Left lung (tissue), 4 donors: ENCODE measurements at regions not wholly inside any gene's neighbourhood (a gene's known extent, or its start where the extent isn't known, plus 50 kb on each side); places are given as distances from the start of the nearest gene placed in this dataset.
"Not testable (repeated sequence)": the region's sequence is repeated elsewhere in the genome, so short reads cannot be mapped to it uniquely, and the experiment has no call there.

Experiments
- ATAC-seq: fragments of 200-7000 bp; cut with Tn5 transposase; one replicate; pipeline ENCODE4 v1.9.1; 2020; ENCODE audit warnings: moderate library complexity
- DNase-seq, 4 donors: peaks; one replicate each; pipeline ENCODE4 v3.0.0-alpha.2; 2013 to 2020
- H3K27ac ChIP-seq, 2 donors: fragments of 200-600 bp; sonication (generic) in 1 of 2; one replicate each; pipeline versions ENCODE4 v1.5.0 to v1.8.0; 2020 to 2021
- H3K27me3 ChIP-seq, 2 donors: fragments of 200-600 bp; sonication (generic) in 1 of 2; one replicate each; pipeline versions ENCODE4 v1.5.0 to v1.8.0; 2020 to 2021
- H3K36me3 ChIP-seq, 2 donors: fragments of 200-600 bp; sonication (generic) in 1 of 2; one replicate each; pipeline versions ENCODE4 v1.5.0 to v1.8.0; 2020 to 2021
- H3K4me1 ChIP-seq, 2 donors: fragments of 200-600 bp; one replicate each; pipeline ENCODE4 v1.8.0; 2021
- H3K4me3 ChIP-seq, 2 donors: fragments of 200-600 bp; sonication (generic) in 1 of 2; one replicate each; pipeline versions ENCODE4 v1.5.0 to v1.8.0; 2020 to 2021; ENCODE audit warnings: mild to moderate bottlenecking in 1 of 2
- H3K9me3 ChIP-seq, 2 donors: fragments of 200-600 bp; sonication (generic) in 1 of 2; one replicate each; pipeline versions ENCODE4 v1.5.0 to v1.8.0; 2020 to 2021
- intact Hi-C, 2 donors: fragments of 100-400 bp; cut with DNase I; formaldehyde crosslinking; loops; one replicate each; pipeline versions ENCODE4 v1.11.2 to v1.14.2; 2022
- TF ChIP-seq, protein P1 (sequence below), 2 donors: fragments of 200-600 bp; sonication (generic) in 1 of 2; IDR thresholded peaks; one replicate each; pipeline versions ENCODE4 v1.5.0 to v1.8.0; 2021; ENCODE audit warnings: antibody characterized with exemption in 2 of 2
- donor health status: DM: no; HTN: yes; CAD: no.
- donor health status: DM: no; HTN: no; CAD: no.

DNA sequence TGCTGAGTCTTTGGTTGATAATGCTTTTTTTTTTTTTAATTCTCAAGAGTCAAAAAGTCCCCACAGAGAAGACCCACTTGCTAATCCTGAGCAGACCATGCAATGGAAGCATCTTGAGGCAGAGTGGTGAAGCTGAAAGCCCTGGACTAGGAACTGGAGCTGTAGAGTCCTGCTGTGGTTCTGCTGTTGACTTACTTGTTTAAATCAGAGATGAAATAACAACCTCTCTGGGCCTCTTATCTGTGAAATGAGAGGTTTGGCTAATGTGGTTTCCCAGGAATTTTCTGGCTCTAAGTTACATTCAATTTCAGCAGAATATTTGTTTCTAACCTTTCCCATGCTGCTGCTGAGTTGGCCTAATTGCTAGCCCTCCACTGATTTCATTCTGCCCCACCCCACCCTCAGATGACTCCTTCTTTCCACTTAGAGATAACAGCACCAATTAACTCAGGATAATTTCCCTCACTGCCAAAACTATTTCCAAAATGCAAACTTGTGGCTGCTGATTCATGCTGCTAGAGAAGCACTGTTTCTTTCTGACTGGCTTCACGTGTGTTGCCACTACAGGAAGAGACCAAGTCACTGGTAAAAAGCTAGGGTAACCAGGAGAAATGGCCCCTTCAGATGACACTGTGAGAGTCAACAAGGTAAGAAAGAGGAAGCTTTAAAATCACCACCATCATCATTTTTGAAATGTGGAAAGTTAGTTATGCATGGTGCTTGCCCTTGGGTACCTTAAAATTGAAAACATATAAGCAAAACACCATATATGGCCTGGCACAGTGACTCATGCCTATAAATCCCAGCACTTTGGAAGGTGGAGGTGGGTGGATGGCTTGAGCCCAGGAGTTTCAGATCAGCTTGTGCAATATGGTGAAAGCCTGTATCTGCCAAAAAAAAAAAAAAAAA lies 326.4 kb downstream of the DCHS2 start:
- Histone ChIP-seq H3K36me3 (no peaks in the 10 kb centered on the region), H3K4me1 (peaks cover 0 to 3% of the 10 kb centered on the region in 2 donors), H3K27ac (peak overlapping the region; percentile 31 to 56), H3K4me3 (no peak overlapping the region), H3K9me3 (no peaks in the 10 kb centered on the region), H3K27me3 (no peaks in the 10 kb centered on the region)
- intact Hi-C loops = no loop called here
- DNase-seq (peak in 1 of 4 donors; percentile 61), ATAC-seq (peak; percentile 93)
- TF ChIP-seq, protein P1, sequence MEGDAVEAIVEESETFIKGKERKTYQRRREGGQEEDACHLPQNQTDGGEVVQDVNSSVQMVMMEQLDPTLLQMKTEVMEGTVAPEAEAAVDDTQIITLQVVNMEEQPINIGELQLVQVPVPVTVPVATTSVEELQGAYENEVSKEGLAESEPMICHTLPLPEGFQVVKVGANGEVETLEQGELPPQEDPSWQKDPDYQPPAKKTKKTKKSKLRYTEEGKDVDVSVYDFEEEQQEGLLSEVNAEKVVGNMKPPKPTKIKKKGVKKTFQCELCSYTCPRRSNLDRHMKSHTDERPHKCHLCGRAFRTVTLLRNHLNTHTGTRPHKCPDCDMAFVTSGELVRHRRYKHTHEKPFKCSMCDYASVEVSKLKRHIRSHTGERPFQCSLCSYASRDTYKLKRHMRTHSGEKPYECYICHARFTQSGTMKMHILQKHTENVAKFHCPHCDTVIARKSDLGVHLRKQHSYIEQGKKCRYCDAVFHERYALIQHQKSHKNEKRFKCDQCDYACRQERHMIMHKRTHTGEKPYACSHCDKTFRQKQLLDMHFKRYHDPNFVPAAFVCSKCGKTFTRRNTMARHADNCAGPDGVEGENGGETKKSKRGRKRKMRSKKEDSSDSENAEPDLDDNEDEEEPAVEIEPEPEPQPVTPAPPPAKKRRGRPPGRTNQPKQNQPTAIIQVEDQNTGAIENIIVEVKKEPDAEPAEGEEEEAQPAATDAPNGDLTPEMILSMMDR (IDR thresholded peaks at IDR 0.05) = no peak

DNA sequence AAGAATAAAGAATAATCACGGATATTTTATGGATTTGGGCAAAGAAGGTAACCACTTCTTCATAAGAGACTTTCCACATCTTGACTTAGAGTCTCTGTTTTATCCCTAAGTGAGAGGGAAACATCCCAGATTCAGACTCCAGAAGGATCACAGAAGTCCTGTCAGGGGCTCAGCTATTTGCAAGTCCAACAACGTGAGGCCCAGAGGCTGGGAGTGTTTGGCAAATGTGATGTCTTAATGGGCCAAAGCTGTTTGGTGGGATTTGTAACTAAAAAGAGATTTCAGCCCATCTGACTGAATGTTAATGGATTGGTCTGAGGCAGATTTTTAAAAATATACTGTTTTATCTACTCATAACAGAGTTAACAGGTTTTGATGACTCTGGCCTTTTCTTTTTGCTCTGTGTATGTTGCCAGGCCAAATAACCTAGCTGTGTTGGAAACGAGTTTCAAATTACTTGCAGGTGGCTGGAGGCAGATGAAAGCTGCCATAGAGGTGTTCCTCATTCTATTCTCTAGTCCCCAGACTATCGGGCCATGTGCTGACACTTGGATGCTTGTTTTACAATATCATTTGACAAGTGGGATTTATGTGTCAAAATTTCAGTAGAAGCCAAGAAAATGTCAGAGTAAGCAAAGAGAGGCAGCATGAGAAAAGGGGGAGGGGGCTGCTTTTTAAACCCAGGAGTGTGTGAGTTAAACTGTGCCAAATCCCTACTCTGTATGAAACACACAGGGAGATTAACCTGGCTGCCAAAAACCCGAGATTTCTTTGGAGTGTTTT lies 330.9 kb downstream of the DCHS2 start:
- TF ChIP-seq, protein P1 (IDR thresholded peaks at IDR 0.05) = no peak
- no peaks in the 10 kb centered on the region for H3K27me3 ChIP-seq
- H3K4me3 ChIP-seq = no peak overlapping the region
- peaks cover 0 to 3% of the 10 kb centered on the region in 2 donors for H3K4me1 ChIP-seq
- no peaks in the 10 kb centered on the region for H3K9me3 ChIP-seq
- H3K36me3 ChIP-seq = no peaks in the 10 kb centered on the region
- no peak overlapping the region for H3K27ac ChIP-seq
- intact Hi-C loops = no loop called here
- ATAC-seq (no peak), DNase-seq (no peak)

DNA sequence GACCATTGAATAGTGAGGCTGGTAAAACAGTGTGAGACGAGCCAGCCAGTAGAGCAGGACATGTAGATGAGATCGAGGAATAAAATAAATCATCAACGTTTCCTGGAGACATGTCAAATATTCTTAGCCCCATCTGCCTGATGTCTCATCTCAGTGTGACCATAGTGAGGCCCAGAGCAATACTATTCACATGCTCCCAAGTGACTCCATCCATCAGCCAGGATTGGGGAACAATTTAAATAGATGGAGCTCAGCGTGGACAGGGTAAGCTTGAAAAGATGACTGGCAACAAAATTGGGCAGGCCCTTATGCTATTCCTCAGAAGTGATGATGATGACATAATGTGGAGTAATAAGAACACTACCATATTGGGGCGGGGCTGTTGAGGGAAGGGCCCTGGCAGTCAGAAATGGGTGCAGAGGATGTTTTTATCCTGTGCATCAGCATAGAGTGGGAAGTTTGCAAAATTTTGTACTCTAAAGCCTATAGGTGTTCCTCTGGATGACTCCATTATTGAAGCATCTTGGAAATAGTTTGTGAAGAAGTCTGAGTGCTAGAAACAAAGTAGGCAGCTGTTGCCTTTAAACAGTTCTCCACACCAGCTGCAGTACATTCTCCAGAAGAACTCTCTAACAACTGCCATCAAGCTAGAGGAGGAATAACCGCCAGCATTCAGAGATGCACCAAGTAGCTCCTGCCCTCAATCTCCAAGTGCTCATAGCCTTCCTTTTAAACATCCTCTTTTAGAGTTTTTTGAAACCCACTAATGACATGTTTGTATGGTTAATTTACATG lies 333.0 kb downstream of the DCHS2 start:
- no peak overlapping the region for H3K27ac ChIP-seq
- no peaks in the 10 kb centered on the region for H3K9me3 ChIP-seq
- no peak overlapping the region for H3K4me3 ChIP-seq
- no peaks in the 10 kb centered on the region for H3K27me3 ChIP-seq
- no peaks in the 10 kb centered on the region for H3K36me3 ChIP-seq
- no peaks in the 10 kb centered on the region for H3K4me1 ChIP-seq
- DNase-seq (no peak), ATAC-seq (no peak)
- TF ChIP-seq, protein P1 (IDR thresholded peaks at IDR 0.05) = no peak
- intact Hi-C loops = no loop called here

DNA sequence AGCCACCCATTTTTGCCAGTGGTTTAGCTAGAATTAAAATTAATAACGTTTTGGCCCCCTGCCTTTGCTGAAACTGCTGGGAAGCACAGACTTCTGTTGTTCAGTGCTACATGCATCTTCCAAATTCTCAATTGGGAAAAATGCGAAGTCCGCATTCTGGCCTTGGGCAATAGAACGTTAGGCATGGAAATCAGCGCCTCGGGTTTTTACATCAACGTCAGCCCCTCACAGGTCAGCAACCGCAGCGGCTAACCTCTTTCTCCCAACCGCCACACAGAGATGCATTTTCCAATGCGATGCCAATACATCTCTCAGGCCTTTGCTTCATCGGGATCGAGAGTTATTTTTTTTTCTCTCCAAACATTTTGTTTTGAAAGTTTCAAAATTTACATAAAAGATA lies 339.1 kb downstream of the DCHS2 start:
- intact Hi-C loops = no loop called here
- ATAC-seq = no peak
- Histone ChIP-seq H3K9me3 (no peaks in the 10 kb centered on the region), H3K36me3 (no peaks in the 10 kb centered on the region), H3K27ac (no peak overlapping the region), H3K4me1 (no peaks in the 10 kb centered on the region), H3K4me3 (no peak overlapping the region), H3K27me3 (no peaks in the 10 kb centered on the region)
- DNase-seq = no peak
- TF ChIP-seq, protein P1 (IDR thresholded peaks at IDR 0.05) = no peak

DNA sequence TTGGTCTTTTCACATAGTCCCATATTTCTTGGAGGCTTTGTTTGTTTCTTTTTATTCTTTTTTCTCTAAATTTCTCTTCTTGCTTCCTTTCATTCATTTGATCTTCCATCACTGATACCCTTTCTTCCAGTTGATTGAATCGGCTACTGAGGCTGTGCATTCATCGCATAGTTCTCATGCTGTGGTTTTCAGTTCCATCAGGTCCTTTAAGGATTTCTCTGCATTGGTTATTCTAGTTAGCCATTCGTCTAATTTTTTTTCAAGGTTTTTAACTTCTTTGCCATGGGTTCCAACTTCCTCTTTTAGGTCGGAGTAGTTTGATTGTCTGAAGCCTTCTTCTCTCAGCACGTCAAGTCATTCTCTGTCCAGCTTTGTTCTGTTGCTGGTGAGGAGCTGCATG lies 342.4 kb downstream of the DCHS2 start:
- DNase-seq, H3K9me3 ChIP-seq, H3K27ac ChIP-seq, H3K27me3 ChIP-seq, ATAC-seq, H3K36me3 ChIP-seq, H3K4me3 ChIP-seq, intact Hi-C loops, H3K4me1 ChIP-seq: not testable (repeated sequence)
